ENCODE measurements at regions not wholly inside any gene's neighbourhood (a gene's known extent, or its start where the extent isn't known, plus 50 kb on each side); places are given as distances from the start of the nearest gene placed in this dataset.

DNA sequence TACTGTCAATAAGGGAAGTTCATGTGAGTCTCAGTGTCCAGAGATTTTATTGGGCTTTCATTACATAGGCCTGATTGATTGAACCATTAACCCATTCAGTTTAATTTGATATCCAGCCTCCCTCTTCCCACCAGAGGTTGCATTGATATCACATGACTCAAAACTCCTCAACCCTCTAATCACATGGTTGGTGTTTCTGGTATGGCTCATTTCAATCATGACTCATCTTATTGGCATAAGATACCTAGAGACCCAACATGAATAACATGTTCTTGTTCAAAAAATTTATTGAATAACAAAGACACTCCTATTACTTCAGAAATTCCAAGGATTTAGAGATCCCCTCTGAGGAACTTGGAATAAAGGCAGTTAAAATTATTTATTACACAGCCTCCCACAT is 982.2 kb downstream of the TLE1 start:
- TF ChIP-seq POLR2A (IDR thresholded peaks at IDR 0.05), result no peak
- TF ChIP-seq, protein P1, sequence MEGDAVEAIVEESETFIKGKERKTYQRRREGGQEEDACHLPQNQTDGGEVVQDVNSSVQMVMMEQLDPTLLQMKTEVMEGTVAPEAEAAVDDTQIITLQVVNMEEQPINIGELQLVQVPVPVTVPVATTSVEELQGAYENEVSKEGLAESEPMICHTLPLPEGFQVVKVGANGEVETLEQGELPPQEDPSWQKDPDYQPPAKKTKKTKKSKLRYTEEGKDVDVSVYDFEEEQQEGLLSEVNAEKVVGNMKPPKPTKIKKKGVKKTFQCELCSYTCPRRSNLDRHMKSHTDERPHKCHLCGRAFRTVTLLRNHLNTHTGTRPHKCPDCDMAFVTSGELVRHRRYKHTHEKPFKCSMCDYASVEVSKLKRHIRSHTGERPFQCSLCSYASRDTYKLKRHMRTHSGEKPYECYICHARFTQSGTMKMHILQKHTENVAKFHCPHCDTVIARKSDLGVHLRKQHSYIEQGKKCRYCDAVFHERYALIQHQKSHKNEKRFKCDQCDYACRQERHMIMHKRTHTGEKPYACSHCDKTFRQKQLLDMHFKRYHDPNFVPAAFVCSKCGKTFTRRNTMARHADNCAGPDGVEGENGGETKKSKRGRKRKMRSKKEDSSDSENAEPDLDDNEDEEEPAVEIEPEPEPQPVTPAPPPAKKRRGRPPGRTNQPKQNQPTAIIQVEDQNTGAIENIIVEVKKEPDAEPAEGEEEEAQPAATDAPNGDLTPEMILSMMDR (IDR thresholded peaks at IDR 0.05), result no peak
